Superior temporal gyrus (tissue), 1 donor: ENCODE measurements at regions not wholly inside any gene's neighbourhood (a gene's known extent, or its start where the extent isn't known, plus 50 kb on each side); places are given as distances from the start of the nearest gene placed in this dataset.

Experiments
- DNase-seq: peaks from one replicate; pipeline ENCODE4 v3.0.0-alpha.2; 2016; ENCODE audit errors: extremely low spot score

- DNase-seq = no peak
Observed at GRCh38 chr4:120526033-120526432, 396.5 kb downstream of the PRDM5 start.

GRCh38 chr4:120525106-120525505 lies 397.4 kb downstream of the PRDM5 start:
- DNase-seq = no peak

GRCh38 chr4:120524237-120524636 lies 398.3 kb downstream of the PRDM5 start:
- DNase-seq = no peak

- no peak for DNase-seq
Observed at GRCh38 chr4:120520761-120521160, 401.8 kb downstream of the PRDM5 start.

GRCh38 chr4:120517966-120518365 lies 404.6 kb downstream of the PRDM5 start:
- no peak for DNase-seq

- DNase-seq = no peak
Observed at GRCh38 chr4:120509719-120510118, 412.8 kb downstream of the PRDM5 start.

- no peak for DNase-seq
Observed at GRCh38 chr4:120509222-120509621, 413.3 kb downstream of the PRDM5 start.

- no peak for DNase-seq
Observed at GRCh38 chr4:120508036-120508435, 414.5 kb downstream of the PRDM5 start.

GRCh38 chr4:120506536-120506935 lies 416.0 kb downstream of the PRDM5 start:
- no peak for DNase-seq

GRCh38 chr4:120498678-120499077 lies 423.8 kb downstream of the PRDM5 start:
- DNase-seq = no peak

GRCh38 chr4:120491481-120491880 lies 424.8 kb upstream of the MAD2L1 start:
- DNase-seq = no peak

GRCh38 chr4:120481756-120482155 lies 415.1 kb upstream of the MAD2L1 start:
- DNase-seq = no peak

- no peak for DNase-seq
Observed at GRCh38 chr4:120472447-120473131, 405.9 kb upstream of the MAD2L1 start.

- no peak for DNase-seq
Observed at GRCh38 chr4:120466429-120466828, 399.8 kb upstream of the MAD2L1 start.

GRCh38 chr4:120454788-120455187 lies 388.1 kb upstream of the MAD2L1 start:
- no peak for DNase-seq

GRCh38 chr4:120452536-120452935 lies 385.9 kb upstream of the MAD2L1 start:
- DNase-seq = no peak

GRCh38 chr4:120452001-120452400 lies 385.4 kb upstream of the MAD2L1 start:
- no peak for DNase-seq

- no peak for DNase-seq
Observed at GRCh38 chr4:120447774-120448173, 381.1 kb upstream of the MAD2L1 start.

GRCh38 chr4:120446051-120446567 lies 379.5 kb upstream of the MAD2L1 start:
- DNase-seq = no peak

- no peak for DNase-seq
Observed at GRCh38 chr4:120445186-120445585, 378.5 kb upstream of the MAD2L1 start.

- DNase-seq = no peak
Observed at GRCh38 chr4:120443116-120443515, 376.5 kb upstream of the MAD2L1 start.

- DNase-seq = no peak
Observed at GRCh38 chr4:120440730-120441129, 374.1 kb upstream of the MAD2L1 start.

GRCh38 chr4:120435179-120435578 lies 368.5 kb upstream of the MAD2L1 start:
- no peak for DNase-seq

GRCh38 chr4:120434756-120435155 lies 368.1 kb upstream of the MAD2L1 start:
- no peak for DNase-seq
